ENCODE measurements at regions not wholly inside any gene's neighbourhood (a gene's known extent, or its start where the extent isn't known, plus 50 kb on each side); places are given as distances from the start of the nearest gene placed in this dataset.

GRCh38 chr2:15756011-15756550, 164.4 kb downstream of the DDX1 start:
- H3K36me3 Mint-ChIP-seq, result no peaks in the 10 kb centered on the region

GRCh38 chr2:15756882-15757819, 165.5 kb downstream of the DDX1 start:
- TF ChIP-seq CTCF (IDR thresholded peaks at IDR 0.05), result no peak
- WGBS (ENCODE audit: insufficient coverage), result 86% methylated on average over 10 of the region's 10 CpGs
- ATAC-seq (no peak), DNase-seq (no peak)
- Mint-ChIP-seq H3K27ac (no peak overlapping the region), H3K9me3 (peaks cover 0 to 2% of the 10 kb centered on the region in 2 donors), H3K4me1 (no peaks in the 10 kb centered on the region), H3K27me3 (ENCODE audit: low read depth in 2 of 2) (no peaks in the 10 kb centered on the region), H3K4me3 (no peak overlapping the region), H3K36me3 (no peaks in the 10 kb centered on the region)
- Histone ChIP-seq H3K27ac (ENCODE audit: low read length) (no peak overlapping the region), H3K9me3 (ENCODE audit: control insufficient read depth, insufficient read depth, low read length) (no peaks in the 10 kb centered on the region), H3K36me3 (ENCODE audit: control insufficient read depth, insufficient read depth, low read length) (no peaks in the 10 kb centered on the region), H3K4me3 (ENCODE audit: low read length) (no peak overlapping the region), H3K4me1 (ENCODE audit: control insufficient read depth, insufficient read depth, low read length) (no peaks in the 10 kb centered on the region), H3K27me3 (ENCODE audit: control insufficient read depth, insufficient read depth, low read length) (no peaks in the 10 kb centered on the region)
- intact Hi-C loops (cut with micrococcal nuclease), result no loop called here

More at GRCh38 chr2:15756011-15756550, 164.4 kb downstream of the DDX1 start:
- Mint-ChIP-seq H3K4me1 (no peaks in the 10 kb centered on the region), H3K4me3 (no peak overlapping the region), H3K27ac (no peak overlapping the region), H3K9me3 (peaks cover 0 to 2% of the 10 kb centered on the region in 2 donors), H3K27me3 (ENCODE audit: low read depth in 2 of 2) (no peaks in the 10 kb centered on the region)
- no peak overlapping the region for H3K27ac ChIP-seq (ENCODE audit: low read length)
- WGBS (ENCODE audit: insufficient coverage), result 92% methylated on average over 2 of the region's 2 CpGs
- H3K9me3 ChIP-seq (ENCODE audit: control insufficient read depth, insufficient read depth, low read length), result no peaks in the 10 kb centered on the region
- no peaks in the 10 kb centered on the region for H3K36me3 ChIP-seq (ENCODE audit: control insufficient read depth, insufficient read depth, low read length)
- DNase-seq (no peak), ATAC-seq (no peak)
- no peaks in the 10 kb centered on the region for H3K4me1 ChIP-seq (ENCODE audit: control insufficient read depth, insufficient read depth, low read length)
- no peak for TF ChIP-seq CTCF (IDR thresholded peaks at IDR 0.05)
- intact Hi-C loops (cut with micrococcal nuclease), result no loop called here
- H3K27me3 ChIP-seq (ENCODE audit: control insufficient read depth, insufficient read depth, low read length), result no peaks in the 10 kb centered on the region
- H3K4me3 ChIP-seq (ENCODE audit: low read length), result no peak overlapping the region

- DNase-seq (no peak), ATAC-seq (no peak)
- Histone ChIP-seq H3K9me3 (ENCODE audit: control insufficient read depth, insufficient read depth, low read length) (no peaks in the 10 kb centered on the region), H3K36me3 (ENCODE audit: control insufficient read depth, insufficient read depth, low read length) (no peaks in the 10 kb centered on the region), H3K4me3 (ENCODE audit: low read length) (no peak overlapping the region), H3K27ac (ENCODE audit: low read length) (no peak overlapping the region), H3K4me1 (ENCODE audit: control insufficient read depth, insufficient read depth, low read length) (no peaks in the 10 kb centered on the region), H3K27me3 (ENCODE audit: control insufficient read depth, insufficient read depth, low read length) (no peaks in the 10 kb centered on the region)
- no peaks in the 10 kb centered on the region for H3K4me1 Mint-ChIP-seq
- 92% methylated on average over 6 of the region's 8 CpGs for whole genome bisulfite sequencing (ENCODE audit: insufficient coverage)
- no peak overlapping the region for H3K4me3 Mint-ChIP-seq
- no peaks in the 10 kb centered on the region for H3K36me3 Mint-ChIP-seq
- no peak overlapping the region for H3K27ac Mint-ChIP-seq
- peaks cover 0 to 2% of the 10 kb centered on the region in 2 donors for H3K9me3 Mint-ChIP-seq
- no peaks in the 10 kb centered on the region for H3K27me3 Mint-ChIP-seq (ENCODE audit: low read depth in 2 of 2)
- no peak for TF ChIP-seq CTCF (IDR thresholded peaks at IDR 0.05)
- intact Hi-C loops (cut with micrococcal nuclease), result no loop called here
Observed at GRCh38 chr2:15757820-15758586, 166.3 kb downstream of the DDX1 start.
